ENCODE measurements at regions not wholly inside any gene's neighbourhood (a gene's known extent, or its start where the extent isn't known, plus 50 kb on each side); places are given as distances from the start of the nearest gene placed in this dataset.

DNA sequence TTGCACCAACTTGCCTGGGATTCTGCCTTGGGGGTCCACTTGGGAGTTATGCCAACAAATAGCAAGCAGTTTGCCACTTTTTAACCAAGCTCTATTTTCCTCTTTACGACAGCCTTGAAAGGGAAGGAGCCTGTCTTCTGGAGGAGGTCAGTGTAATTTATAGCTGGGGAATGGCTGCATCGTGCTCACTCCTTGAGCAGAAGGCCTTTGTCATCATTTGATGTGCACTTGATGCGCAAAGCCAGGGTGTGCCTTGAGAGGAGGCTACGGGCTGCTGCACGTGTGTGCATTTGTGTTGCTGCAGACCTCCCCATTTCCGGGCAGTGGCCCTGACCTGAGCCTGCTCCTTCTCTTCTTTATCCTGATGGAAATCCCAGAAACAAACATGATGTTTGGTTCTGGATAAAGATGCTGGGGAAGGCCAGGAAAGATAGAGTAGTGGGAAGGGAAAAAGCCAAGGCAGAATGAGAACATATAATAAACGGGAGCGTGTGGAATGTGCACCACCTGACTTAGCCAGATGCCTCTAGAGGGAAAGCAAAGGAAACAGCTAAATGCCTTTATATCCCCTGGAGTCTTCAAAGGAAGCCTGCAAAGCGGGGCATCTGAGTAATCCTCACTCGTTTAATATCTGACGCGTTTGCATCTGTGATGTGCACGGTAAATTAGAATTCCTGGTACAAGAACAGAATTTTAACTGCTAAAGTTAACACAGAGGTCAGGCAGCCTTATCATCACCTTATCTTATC, 68.3 kb upstream of the ZNF521 start:
- no peak for DNase-seq (ENCODE audit: low spot score)
- TF ChIP-seq, protein P1, sequence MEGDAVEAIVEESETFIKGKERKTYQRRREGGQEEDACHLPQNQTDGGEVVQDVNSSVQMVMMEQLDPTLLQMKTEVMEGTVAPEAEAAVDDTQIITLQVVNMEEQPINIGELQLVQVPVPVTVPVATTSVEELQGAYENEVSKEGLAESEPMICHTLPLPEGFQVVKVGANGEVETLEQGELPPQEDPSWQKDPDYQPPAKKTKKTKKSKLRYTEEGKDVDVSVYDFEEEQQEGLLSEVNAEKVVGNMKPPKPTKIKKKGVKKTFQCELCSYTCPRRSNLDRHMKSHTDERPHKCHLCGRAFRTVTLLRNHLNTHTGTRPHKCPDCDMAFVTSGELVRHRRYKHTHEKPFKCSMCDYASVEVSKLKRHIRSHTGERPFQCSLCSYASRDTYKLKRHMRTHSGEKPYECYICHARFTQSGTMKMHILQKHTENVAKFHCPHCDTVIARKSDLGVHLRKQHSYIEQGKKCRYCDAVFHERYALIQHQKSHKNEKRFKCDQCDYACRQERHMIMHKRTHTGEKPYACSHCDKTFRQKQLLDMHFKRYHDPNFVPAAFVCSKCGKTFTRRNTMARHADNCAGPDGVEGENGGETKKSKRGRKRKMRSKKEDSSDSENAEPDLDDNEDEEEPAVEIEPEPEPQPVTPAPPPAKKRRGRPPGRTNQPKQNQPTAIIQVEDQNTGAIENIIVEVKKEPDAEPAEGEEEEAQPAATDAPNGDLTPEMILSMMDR (IDR thresholded peaks at IDR 0.05; ENCODE audit: extremely low read depth, insufficient read depth, missing control alignments), result no peak
- in situ Hi-C loops (cut with MboI; ENCODE audit: low pct_unique_long_range_greater_than_20kb, low sequenced_read_pairs, unreplicated experiment), result no loop called here

DNA sequence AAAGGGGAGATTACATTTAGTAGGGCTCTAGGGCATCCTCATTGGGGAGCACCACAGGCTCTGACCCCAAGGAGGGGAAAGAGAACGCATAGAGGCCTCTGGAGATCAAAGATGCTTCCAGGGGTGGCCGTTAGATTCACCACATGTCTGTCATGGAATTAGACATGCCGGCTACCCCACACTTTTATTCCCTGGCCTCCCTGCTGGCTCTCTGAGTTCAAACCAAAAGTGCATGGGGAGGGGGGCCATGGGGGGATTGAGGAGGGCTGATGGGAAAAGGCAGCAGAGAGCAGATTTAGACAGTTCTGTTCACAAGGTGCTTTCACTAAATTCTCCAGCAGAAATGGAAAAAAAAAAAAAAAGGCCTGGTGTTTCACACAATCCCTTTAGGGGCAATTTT, 64.4 kb upstream of the ZNF521 start:
- TF ChIP-seq, protein P1 (IDR thresholded peaks at IDR 0.05; ENCODE audit: extremely low read depth, insufficient read depth, missing control alignments), result no peak
- no peak for DNase-seq (ENCODE audit: low spot score)
- in situ Hi-C loops (cut with MboI; ENCODE audit: low pct_unique_long_range_greater_than_20kb, low sequenced_read_pairs, unreplicated experiment), result no loop called here

DNA sequence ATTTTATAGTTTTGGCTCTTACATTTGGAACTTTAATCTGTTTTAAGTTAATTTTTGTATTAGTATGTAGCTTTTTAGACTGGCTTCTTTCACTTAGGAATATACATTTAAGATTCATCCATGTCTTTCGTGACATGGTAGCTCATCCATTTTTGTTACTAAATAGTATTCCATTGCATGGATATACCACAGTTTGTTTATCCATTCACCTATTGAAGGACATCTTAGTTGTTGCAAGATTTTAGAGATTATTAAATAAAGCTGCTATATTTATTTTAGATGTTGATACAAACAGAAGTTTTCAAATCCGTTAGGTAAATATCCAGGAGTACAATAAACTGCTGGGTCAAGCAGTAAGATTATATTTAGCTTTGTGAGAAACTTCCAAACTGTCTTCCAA, 58.0 kb upstream of the ZNF521 start:
- no peak for DNase-seq (ENCODE audit: low spot score)
- in situ Hi-C loops (cut with MboI; ENCODE audit: low pct_unique_long_range_greater_than_20kb, low sequenced_read_pairs, unreplicated experiment), result no loop called here
- TF ChIP-seq, protein P1 (IDR thresholded peaks at IDR 0.05; ENCODE audit: extremely low read depth, insufficient read depth, missing control alignments), result no peak

DNA sequence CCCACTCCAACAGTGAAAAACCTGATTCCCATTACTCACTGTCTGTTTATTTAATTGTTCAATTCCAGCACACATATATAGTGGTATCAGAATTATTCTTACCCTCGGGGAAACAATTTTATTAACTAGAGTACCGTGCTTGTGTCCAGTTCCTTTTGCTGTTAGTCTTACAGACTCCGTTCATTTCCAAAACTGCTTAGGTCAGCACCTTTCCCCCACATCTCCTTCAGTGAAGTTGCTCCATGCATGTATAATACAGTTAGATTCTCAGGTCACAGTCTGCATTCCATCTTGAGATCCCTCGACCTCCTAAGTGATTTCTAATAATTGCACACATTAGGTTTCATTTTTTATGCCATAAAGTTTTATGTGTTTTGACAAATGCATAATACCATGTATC, 56.3 kb upstream of the ZNF521 start:
- in situ Hi-C loops (cut with MboI; ENCODE audit: low pct_unique_long_range_greater_than_20kb, low sequenced_read_pairs, unreplicated experiment), result no loop called here
- TF ChIP-seq, protein P1 (IDR thresholded peaks at IDR 0.05; ENCODE audit: extremely low read depth, insufficient read depth, missing control alignments), result no peak
- no peak for DNase-seq (ENCODE audit: low spot score)

All from GM13977 (cell line).